GM12878 (cell line): ENCODE measurements at regions not wholly inside any gene's neighbourhood (a gene's known extent, or its start where the extent isn't known, plus 50 kb on each side); places are given as distances from the start of the nearest gene placed in this dataset.

Source experiments
- BCL11A ChIP-seq: IDR thresholded peaks from 2 replicates; pipeline ENCODE4 v1.6.1; 2011; ENCODE audit warnings: low read depth, low read length
- TCF3 ChIP-seq: IDR thresholded peaks from 2 replicates; pipeline ENCODE4 v1.6.1; 2012; ENCODE audit warnings: low read depth, mild to moderate bottlenecking, low read length, borderline replicate concordance; ENCODE audit not compliant: insufficient read depth
- TF ChIP-seq, protein P1 (sequence below), 3 experiments: IDR thresholded peaks in 2 of 3; conservative IDR thresholded peaks in 1 of 3; 2 replicates each; pipeline ENCODE4 v1.5.1; 2011; ENCODE audit warnings: low read depth in 3 of 3, low read length in 3 of 3, mild to moderate bottlenecking in 3 of 3, control low read depth in 2 of 3, moderate library complexity in 2 of 3, inconsistent platforms in 1 of 3, mixed read lengths in 1 of 3; ENCODE audit not compliant: control insufficient read depth in 2 of 3, insufficient read depth in 1 of 3; ENCODE audit errors: extremely low read depth in 1 of 3
- TF ChIP-seq, protein P2 (sequence below): fragments of 450-650 bp; IDR thresholded peaks from 2 replicates; pipeline ENCODE4 v1.6.1; 2017; ENCODE audit warnings: mild to moderate bottlenecking, moderate library complexity

DNA sequence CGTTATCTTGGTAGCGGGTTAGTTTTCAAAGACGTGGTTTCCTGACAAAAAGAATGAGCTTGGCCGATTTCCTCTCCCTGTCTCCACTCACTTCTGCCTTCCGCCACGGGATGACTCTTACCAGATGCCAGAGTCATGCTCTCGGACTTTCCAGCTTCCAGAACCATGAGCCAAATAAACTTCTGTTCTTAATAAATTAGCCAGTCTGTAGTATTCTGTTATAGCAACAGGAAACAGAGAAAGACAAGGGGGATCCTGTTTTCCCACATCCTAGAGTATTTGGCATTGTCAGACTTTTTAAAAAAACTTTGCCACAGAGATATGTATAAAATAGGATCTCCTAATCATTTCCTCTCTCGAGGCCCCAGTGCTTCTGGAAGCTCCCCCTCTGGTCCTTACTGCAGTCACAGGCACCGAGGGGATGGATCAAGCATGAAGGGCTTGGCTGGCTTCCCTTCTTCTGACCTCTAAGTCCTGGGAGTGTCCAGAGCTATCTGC, 84.9 kb upstream of the NAA20 start (continued):
- TF ChIP-seq, protein P1, sequence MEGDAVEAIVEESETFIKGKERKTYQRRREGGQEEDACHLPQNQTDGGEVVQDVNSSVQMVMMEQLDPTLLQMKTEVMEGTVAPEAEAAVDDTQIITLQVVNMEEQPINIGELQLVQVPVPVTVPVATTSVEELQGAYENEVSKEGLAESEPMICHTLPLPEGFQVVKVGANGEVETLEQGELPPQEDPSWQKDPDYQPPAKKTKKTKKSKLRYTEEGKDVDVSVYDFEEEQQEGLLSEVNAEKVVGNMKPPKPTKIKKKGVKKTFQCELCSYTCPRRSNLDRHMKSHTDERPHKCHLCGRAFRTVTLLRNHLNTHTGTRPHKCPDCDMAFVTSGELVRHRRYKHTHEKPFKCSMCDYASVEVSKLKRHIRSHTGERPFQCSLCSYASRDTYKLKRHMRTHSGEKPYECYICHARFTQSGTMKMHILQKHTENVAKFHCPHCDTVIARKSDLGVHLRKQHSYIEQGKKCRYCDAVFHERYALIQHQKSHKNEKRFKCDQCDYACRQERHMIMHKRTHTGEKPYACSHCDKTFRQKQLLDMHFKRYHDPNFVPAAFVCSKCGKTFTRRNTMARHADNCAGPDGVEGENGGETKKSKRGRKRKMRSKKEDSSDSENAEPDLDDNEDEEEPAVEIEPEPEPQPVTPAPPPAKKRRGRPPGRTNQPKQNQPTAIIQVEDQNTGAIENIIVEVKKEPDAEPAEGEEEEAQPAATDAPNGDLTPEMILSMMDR (IDR thresholded peaks at IDR 0.05 in 2 of 3, conservative IDR thresholded peaks at IDR 0.05 in 1 of 3; ENCODE audit: control insufficient read depth in 2 of 3, extremely low read depth in 1 of 3, insufficient read depth in 1 of 3, low read depth in 3 of 3, low read length in 3 of 3), result no peak
- no peak for TF ChIP-seq TCF3
- TF ChIP-seq BCL11A, result no peak
- TF ChIP-seq, protein P2, sequence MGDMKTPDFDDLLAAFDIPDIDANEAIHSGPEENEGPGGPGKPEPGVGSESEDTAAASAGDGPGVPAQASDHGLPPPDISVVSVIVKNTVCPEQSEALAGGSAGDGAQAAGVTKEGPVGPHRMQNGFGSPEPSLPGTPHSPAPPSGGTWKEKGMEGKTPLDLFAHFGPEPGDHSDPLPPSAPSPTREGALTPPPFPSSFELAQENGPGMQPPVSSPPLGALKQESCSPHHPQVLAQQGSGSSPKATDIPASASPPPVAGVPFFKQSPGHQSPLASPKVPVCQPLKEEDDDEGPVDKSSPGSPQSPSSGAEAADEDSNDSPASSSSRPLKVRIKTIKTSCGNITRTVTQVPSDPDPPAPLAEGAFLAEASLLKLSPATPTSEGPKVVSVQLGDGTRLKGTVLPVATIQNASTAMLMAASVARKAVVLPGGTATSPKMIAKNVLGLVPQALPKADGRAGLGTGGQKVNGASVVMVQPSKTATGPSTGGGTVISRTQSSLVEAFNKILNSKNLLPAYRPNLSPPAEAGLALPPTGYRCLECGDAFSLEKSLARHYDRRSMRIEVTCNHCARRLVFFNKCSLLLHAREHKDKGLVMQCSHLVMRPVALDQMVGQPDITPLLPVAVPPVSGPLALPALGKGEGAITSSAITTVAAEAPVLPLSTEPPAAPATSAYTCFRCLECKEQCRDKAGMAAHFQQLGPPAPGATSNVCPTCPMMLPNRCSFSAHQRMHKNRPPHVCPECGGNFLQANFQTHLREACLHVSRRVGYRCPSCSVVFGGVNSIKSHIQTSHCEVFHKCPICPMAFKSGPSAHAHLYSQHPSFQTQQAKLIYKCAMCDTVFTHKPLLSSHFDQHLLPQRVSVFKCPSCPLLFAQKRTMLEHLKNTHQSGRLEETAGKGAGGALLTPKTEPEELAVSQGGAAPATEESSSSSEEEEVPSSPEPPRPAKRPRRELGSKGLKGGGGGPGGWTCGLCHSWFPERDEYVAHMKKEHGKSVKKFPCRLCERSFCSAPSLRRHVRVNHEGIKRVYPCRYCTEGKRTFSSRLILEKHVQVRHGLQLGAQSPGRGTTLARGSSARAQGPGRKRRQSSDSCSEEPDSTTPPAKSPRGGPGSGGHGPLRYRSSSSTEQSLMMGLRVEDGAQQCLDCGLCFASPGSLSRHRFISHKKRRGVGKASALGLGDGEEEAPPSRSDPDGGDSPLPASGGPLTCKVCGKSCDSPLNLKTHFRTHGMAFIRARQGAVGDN, result no peak
